Neural progenitor cell (in vitro differentiated cells): ENCODE measurements at regions not wholly inside any gene's neighbourhood (a gene's known extent, or its start where the extent isn't known, plus 50 kb on each side); places are given as distances from the start of the nearest gene placed in this dataset.

Source experiments
- DNase-seq: peaks from one replicate; pipeline ENCODE4 v3.0.0-alpha.2; 2016; ENCODE audit warnings: low spot score
- H2AFZ ChIP-seq: fragments of 200-600 bp; sonication (generic); replicated peaks from 2 replicates; pipeline ENCODE4 v1.6.1; 2016; ENCODE audit warnings: antibody characterized with exemption
- H3F3A ChIP-seq: fragments of 200-600 bp; sonication (generic); 2 replicates; pipeline ENCODE4 v1.6.1; 2016; ENCODE audit warnings: antibody characterized with exemption, low read depth
- H3K27ac ChIP-seq: fragments of 200-600 bp; sonication (generic); 2 replicates; pipeline ENCODE4 v1.5.1; 2016; ENCODE audit warnings: mild to moderate bottlenecking
- H3K27me3 ChIP-seq: fragments of 200-600 bp; sonication (generic); 2 replicates; pipeline ENCODE4 v1.6.1; 2016; ENCODE audit warnings: mild to moderate bottlenecking, moderate library complexity
- H3K36me3 ChIP-seq: fragments of 200-600 bp; sonication (generic); 2 replicates; pipeline ENCODE4 v1.5.1; 2016
- H3K4me1 ChIP-seq: fragments of 200-600 bp; sonication (generic); 2 replicates; pipeline ENCODE4 v1.6.1; 2016; ENCODE audit warnings: mixed run types
- H3K4me2 ChIP-seq: fragments of 200-600 bp; sonication (generic); 2 replicates; pipeline ENCODE4 v1.6.1; 2016
- H3K4me3 ChIP-seq: fragments of 200-600 bp; sonication (generic); 2 replicates; pipeline ENCODE4 v1.5.1; 2016
- H3K79me2 ChIP-seq: fragments of 200-600 bp; sonication (generic); 2 replicates; pipeline ENCODE4 v1.6.1; 2016; ENCODE audit warnings: low read depth
- H3K9ac ChIP-seq: fragments of 200-600 bp; sonication (generic); 2 replicates; pipeline ENCODE4 v1.6.1; 2016
- H3K9me3 ChIP-seq: fragments of 200-600 bp; sonication (generic); 2 replicates; pipeline ENCODE4 v1.5.1; 2016; ENCODE audit warnings: low read depth
- H4K20me1 ChIP-seq: fragments of 200-600 bp; sonication (generic); 2 replicates; pipeline ENCODE4 v1.6.1; 2016; ENCODE audit warnings: low read depth
- H3K27ac Mint-ChIP-seq: 3 replicates; pipeline ENCODE4 v1.8.0; 2021; ENCODE audit warnings: mixed read lengths
- H3K27me3 Mint-ChIP-seq: 2 replicates; pipeline ENCODE4 v1.8.0; 2022; ENCODE audit warnings: low read depth, mild to moderate bottlenecking, inconsistent platforms, moderate library complexity, mixed read lengths; ENCODE audit not compliant: insufficient read depth
- H3K36me3 Mint-ChIP-seq: 3 replicates; pipeline ENCODE4 v1.8.0; 2021; ENCODE audit warnings: mixed read lengths
- H3K4me1 Mint-ChIP-seq: 3 replicates; pipeline ENCODE4 v1.8.0; 2021; ENCODE audit warnings: mixed read lengths
- H3K4me3 Mint-ChIP-seq: 3 replicates; pipeline ENCODE4 v1.8.0; 2021; ENCODE audit warnings: mild to moderate bottlenecking, moderate library complexity, mixed read lengths
- H3K9me3 Mint-ChIP-seq: 3 replicates; pipeline ENCODE4 v1.8.0; 2020; ENCODE audit warnings: mixed read lengths
- CTCF ChIP-seq: fragments of 200-600 bp; sonication (generic); IDR thresholded peaks from 2 replicates; pipeline ENCODE4 v1.5.1; 2017; ENCODE audit warnings: antibody characterized with exemption, mild to moderate bottlenecking
- EZH2 ChIP-seq: fragments of 200-600 bp; sonication (generic); IDR thresholded peaks from 2 replicates; pipeline ENCODE4 v1.6.1; 2017; ENCODE audit warnings: antibody characterized with exemption, mild to moderate bottlenecking, moderate library complexity
- EZH2phosphoT487 ChIP-seq: fragments of 200-600 bp; sonication (generic); IDR thresholded peaks from 2 replicates; pipeline ENCODE4 v1.6.1; 2017; ENCODE audit warnings: antibody characterized with exemption

- Histone ChIP-seq H3K4me3 (no peak overlapping the region), H3K27me3 (no peaks in the 10 kb centered on the region), H4K20me1 (no peaks in the 10 kb centered on the region), H3K9ac (no peak overlapping the region), H3K4me2 (no peak overlapping the region), H2AFZ (no peak overlapping the region), H3K4me1 (peaks cover 7% of the 10 kb centered on the region), H3K9me3 (no peaks in the 10 kb centered on the region), H3K27ac (no peak overlapping the region), H3K79me2 (no peaks in the 10 kb centered on the region), H3F3A (no peaks in the 10 kb centered on the region), H3K36me3 (no peaks in the 10 kb centered on the region)
- no peak overlapping the region for H3K4me3 Mint-ChIP-seq
- DNase-seq: no peak
- no peaks in the 10 kb centered on the region for H3K36me3 Mint-ChIP-seq
- H3K9me3 Mint-ChIP-seq: no peaks in the 10 kb centered on the region
- H3K27me3 Mint-ChIP-seq: peaks cover 4% of the 10 kb centered on the region
- H3K4me1 Mint-ChIP-seq: peaks cover 4% of the 10 kb centered on the region
- TF ChIP-seq CTCF: no peak
- TF ChIP-seq EZH2phosphoT487: no peak
- no peak for TF ChIP-seq EZH2
- H3K27ac Mint-ChIP-seq: no peak overlapping the region
These were observed 180.1 kb upstream of the ARID2 start for GRCh38 chr12:45549337-45549902.

- H3K4me2 ChIP-seq: no peak overlapping the region
- H3F3A ChIP-seq: no peaks in the 10 kb centered on the region
- H3K9ac ChIP-seq: no peak overlapping the region
- H3K79me2 ChIP-seq: no peaks in the 10 kb centered on the region
- Mint-ChIP-seq H3K4me1 (peaks cover 4% of the 10 kb centered on the region), H3K9me3 (peaks cover under 1% of the 10 kb centered on the region), H3K4me3 (no peak overlapping the region), H3K36me3 (no peaks in the 10 kb centered on the region), H3K27ac (no peak overlapping the region), H3K27me3 (peaks cover 2% of the 10 kb centered on the region)
- H4K20me1 ChIP-seq: no peaks in the 10 kb centered on the region
- H3K4me1 ChIP-seq: peaks cover 7% of the 10 kb centered on the region
- no peak overlapping the region for H2AFZ ChIP-seq
- H3K27me3 ChIP-seq: no peaks in the 10 kb centered on the region
- no peak overlapping the region for H3K27ac ChIP-seq
- DNase-seq: no peak
- no peaks in the 10 kb centered on the region for H3K9me3 ChIP-seq
- H3K36me3 ChIP-seq: no peaks in the 10 kb centered on the region
- no peak for TF ChIP-seq EZH2phosphoT487
- no peak for TF ChIP-seq CTCF
- no peak for TF ChIP-seq EZH2
- no peak overlapping the region for H3K4me3 ChIP-seq
These were observed 176.3 kb upstream of the ARID2 start for GRCh38 chr12:45553204-45553603.

GRCh38 chr12:45557016-45557415, 172.5 kb upstream of the ARID2 start:
- H3K79me2 ChIP-seq: no peaks in the 10 kb centered on the region
- TF ChIP-seq EZH2 (no peak), EZH2phosphoT487 (no peak), CTCF (no peak)
- H3K4me3 ChIP-seq: no peak overlapping the region
- no peak for DNase-seq
- H3K4me2 ChIP-seq: no peak overlapping the region
- H3K9ac ChIP-seq: no peak overlapping the region
- no peak overlapping the region for H2AFZ ChIP-seq
- H3F3A ChIP-seq: no peaks in the 10 kb centered on the region
- H3K27me3 ChIP-seq: no peaks in the 10 kb centered on the region
- no peaks in the 10 kb centered on the region for H3K36me3 ChIP-seq
- Mint-ChIP-seq H3K27me3 (no peaks in the 10 kb centered on the region), H3K27ac (no peak overlapping the region), H3K4me1 (no peaks in the 10 kb centered on the region), H3K36me3 (no peaks in the 10 kb centered on the region), H3K4me3 (no peak overlapping the region), H3K9me3 (peaks cover 3% of the 10 kb centered on the region)
- no peak overlapping the region for H3K27ac ChIP-seq
- no peaks in the 10 kb centered on the region for H3K9me3 ChIP-seq
- no peaks in the 10 kb centered on the region for H4K20me1 ChIP-seq
- H3K4me1 ChIP-seq: no peaks in the 10 kb centered on the region
